ENCODE measurements at regions not wholly inside any gene's neighbourhood (a gene's known extent, or its start where the extent isn't known, plus 50 kb on each side); places are given as distances from the start of the nearest gene placed in this dataset.
"Not testable (repeated sequence)": the region's sequence is repeated elsewhere in the genome, so short reads cannot be mapped to it uniquely, and the experiment has no call there.

DNA sequence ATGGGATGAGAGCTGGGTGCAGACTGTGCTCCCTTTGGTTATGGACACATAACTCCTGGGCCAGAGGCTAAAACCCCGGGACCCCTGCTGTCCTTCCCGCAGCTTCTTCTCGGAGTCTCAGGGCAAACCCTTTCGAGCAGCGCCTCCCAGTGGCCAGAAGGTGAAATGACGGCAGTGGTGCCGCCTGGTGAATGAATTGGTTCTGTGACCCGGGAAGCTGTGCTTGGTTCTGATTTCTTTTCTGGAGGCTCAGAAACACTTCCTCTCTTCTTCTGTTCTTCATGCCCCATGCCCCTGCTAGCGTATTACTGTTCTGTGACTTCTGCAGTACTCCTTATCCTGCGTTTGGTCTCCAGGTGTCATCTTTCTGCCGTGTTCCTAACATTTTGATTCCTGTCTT is 104.7 kb upstream of the CCZ1B start:
- H3K4me1 ChIP-seq (replicated peaks in 1 of 2); H3K36me3 ChIP-seq (replicated peaks in 1 of 2); H3K4me3 ChIP-seq; H3K9me3 ChIP-seq (replicated peaks in 1 of 3); H3K27me3 ChIP-seq; H3K27ac ChIP-seq; intact Hi-C loops (cut with DNase I): not testable (repeated sequence)
- WGBS, 4 donors = 6 to 15% (median 11%) methylated on average over 5 to 10 of the region's 11 CpGs
- TF ChIP-seq, protein P1, sequence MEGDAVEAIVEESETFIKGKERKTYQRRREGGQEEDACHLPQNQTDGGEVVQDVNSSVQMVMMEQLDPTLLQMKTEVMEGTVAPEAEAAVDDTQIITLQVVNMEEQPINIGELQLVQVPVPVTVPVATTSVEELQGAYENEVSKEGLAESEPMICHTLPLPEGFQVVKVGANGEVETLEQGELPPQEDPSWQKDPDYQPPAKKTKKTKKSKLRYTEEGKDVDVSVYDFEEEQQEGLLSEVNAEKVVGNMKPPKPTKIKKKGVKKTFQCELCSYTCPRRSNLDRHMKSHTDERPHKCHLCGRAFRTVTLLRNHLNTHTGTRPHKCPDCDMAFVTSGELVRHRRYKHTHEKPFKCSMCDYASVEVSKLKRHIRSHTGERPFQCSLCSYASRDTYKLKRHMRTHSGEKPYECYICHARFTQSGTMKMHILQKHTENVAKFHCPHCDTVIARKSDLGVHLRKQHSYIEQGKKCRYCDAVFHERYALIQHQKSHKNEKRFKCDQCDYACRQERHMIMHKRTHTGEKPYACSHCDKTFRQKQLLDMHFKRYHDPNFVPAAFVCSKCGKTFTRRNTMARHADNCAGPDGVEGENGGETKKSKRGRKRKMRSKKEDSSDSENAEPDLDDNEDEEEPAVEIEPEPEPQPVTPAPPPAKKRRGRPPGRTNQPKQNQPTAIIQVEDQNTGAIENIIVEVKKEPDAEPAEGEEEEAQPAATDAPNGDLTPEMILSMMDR (IDR thresholded peaks at IDR 0.05) = peak in 4 of 6 experiments; percentile 11 to 39 (median 32)
- peak in 5 of 7 donors; percentile 23 to 73 (median 46) for DNase-seq

DNA sequence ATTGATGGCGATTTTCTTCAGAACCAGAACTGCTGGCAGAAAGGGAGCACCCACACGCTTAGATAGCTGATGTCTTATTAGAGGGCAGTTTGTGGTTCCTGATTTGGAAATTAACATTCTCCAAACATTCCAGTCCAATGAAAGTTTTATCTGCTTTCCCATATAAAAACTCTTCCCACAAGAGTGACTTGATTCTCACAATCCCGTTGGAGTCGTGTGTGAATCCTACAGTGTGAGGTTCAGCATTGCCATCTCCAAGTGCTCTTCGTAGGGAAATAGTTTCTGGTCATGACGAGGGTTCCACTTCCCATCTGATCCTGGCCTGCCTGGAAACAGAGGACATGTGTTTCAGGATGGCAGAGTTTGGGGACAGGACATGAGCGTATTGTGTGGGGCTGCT is 105.4 kb upstream of the CCZ1B start:
- WGBS, 4 donors = 70 to 84% (median 77%) methylated on average over 4 to 7 of the region's 7 CpGs
- H3K36me3 ChIP-seq (replicated peaks in 1 of 2); intact Hi-C loops (cut with DNase I); H3K27ac ChIP-seq; H3K9me3 ChIP-seq (replicated peaks in 1 of 3); DNase-seq; H3K4me3 ChIP-seq; H3K27me3 ChIP-seq; H3K4me1 ChIP-seq (replicated peaks in 1 of 2): not testable (repeated sequence)

DNA sequence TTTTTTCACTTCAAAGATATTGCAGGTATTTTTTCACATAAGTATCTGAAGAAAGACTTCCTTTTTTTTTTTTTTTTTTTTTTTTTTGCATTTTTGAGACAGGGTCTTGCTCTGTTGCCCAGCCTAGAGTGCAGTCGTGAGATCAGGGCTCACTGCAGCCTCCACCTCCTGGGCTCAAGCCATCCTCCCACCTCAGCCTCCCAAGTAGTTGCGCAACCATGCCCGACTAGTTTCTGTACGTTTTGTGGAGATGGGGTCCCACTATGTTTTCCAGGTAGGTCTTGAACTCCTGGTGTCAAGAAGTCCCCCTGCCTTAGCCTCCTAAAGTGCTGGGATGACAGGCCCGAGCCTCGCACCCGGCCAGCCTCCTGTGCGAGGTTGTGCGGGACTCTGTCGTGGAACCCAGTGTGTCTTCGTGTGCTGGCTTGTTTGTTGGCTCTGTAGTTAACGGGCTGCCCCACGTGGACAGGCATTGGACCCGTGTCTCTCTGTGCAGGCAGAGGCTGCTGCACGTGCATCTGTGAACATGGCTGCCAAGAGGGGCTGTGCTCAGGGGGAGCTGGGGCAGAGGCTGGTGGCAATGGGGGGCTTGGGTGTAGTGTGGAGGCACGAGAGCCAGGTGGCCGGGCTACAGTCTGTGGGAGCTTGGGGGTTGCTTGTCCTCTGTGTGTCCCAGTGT is 108.0 kb upstream of the CCZ1B start:
- intact Hi-C loops (cut with DNase I); H3K4me3 ChIP-seq; H3K4me1 ChIP-seq (replicated peaks in 1 of 2); H3K27ac ChIP-seq; H3K9me3 ChIP-seq (replicated peaks in 1 of 3); DNase-seq; H3K36me3 ChIP-seq (replicated peaks in 1 of 2); H3K27me3 ChIP-seq: not testable (repeated sequence)
- WGBS, 4 donors = 63 to 93% (median 85%) methylated on average over 5 to 17 of the region's 17 CpGs

DNA sequence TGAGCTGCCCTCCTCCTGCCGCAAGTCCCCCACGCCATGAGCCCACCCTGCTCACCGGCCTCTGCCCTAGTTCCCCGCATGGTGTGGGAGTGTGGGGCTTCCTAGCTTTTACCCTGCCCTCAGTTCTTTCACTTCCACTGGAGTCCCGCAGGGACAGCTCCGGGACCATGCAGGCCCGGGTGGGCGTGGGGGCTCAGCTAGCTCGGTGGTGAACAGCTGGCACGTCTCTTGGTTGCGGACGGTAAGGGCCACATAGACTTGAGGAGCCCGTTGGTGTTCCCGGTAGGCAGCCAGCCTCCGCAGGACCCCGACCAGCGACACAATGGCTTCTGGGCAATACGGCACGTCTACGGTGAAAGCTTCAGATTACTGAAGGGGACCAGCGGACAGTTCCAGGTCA is 108.9 kb upstream of the CCZ1B start:
- Histone ChIP-seq H3K27ac (no peak overlapping the region), H3K4me1 (replicated peaks in 1 of 2) (no peaks in the 10 kb centered on the region), H3K4me3 (no peak overlapping the region), H3K36me3 (replicated peaks in 1 of 2) (no peaks in the 10 kb centered on the region), H3K9me3 (replicated peaks in 1 of 3) (no peaks in the 10 kb centered on the region), H3K27me3 (no peaks in the 10 kb centered on the region)
- intact Hi-C loops (cut with DNase I) = no loop called here
- no peak for TF ChIP-seq POLR2A (IDR thresholded peaks at IDR 0.05)
- TF ChIP-seq, protein P1 (IDR thresholded peaks at IDR 0.05) = no peak
- DNase-seq = no peak
- 90 to 94% (median 90%) methylated on average over 5 to 21 of the region's 21 CpGs for WGBS, 4 donors

- H3K27me3 ChIP-seq; H3K27ac ChIP-seq; H3K9me3 ChIP-seq (replicated peaks in 1 of 3); H3K4me1 ChIP-seq (replicated peaks in 1 of 2); H3K36me3 ChIP-seq (replicated peaks in 1 of 2); intact Hi-C loops (cut with DNase I); H3K4me3 ChIP-seq; DNase-seq: not testable (repeated sequence)
- WGBS, 4 donors = 88 to 94% (median 91%) methylated on average over 5 to 7 of the region's 7 CpGs
Observed at GRCh38 chr7:6936626-6937025, 110.6 kb upstream of the CCZ1B start.

DNA sequence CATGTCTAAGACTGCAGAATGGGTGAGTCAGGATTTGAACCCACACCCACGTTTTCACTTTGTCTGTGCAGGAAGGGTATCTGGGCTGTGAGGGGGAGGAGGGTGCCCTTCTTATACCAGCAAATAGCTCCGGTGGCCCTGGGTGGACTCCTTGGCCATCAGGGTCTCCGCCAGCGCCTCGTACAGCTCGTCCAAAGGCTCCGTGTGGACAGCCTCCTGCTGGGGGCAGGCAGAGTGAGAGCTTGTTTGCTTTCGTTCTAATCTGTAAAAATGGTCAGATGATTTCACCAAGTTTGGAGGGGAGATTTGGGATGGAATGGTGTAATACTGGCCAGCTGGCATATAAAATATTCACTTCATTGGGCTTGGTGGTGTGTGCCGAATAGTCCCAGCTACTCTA is 111.7 kb upstream of the CCZ1B start:
- DNase-seq; H3K27ac ChIP-seq; H3K4me3 ChIP-seq; H3K9me3 ChIP-seq (replicated peaks in 1 of 3); H3K36me3 ChIP-seq (replicated peaks in 1 of 2); intact Hi-C loops (cut with DNase I); H3K4me1 ChIP-seq (replicated peaks in 1 of 2); H3K27me3 ChIP-seq: not testable (repeated sequence)
- WGBS, 4 donors = 74 to 87% (median 82%) methylated on average over 4 to 8 of the region's 9 CpGs

Data from adrenal gland (tissue), 9 donors.